ENCODE measurements at regions not wholly inside any gene's neighbourhood (a gene's known extent, or its start where the extent isn't known, plus 50 kb on each side); places are given as distances from the start of the nearest gene placed in this dataset.
"Not testable (repeated sequence)": the region's sequence is repeated elsewhere in the genome, so short reads cannot be mapped to it uniquely, and the experiment has no call there.

DNA sequence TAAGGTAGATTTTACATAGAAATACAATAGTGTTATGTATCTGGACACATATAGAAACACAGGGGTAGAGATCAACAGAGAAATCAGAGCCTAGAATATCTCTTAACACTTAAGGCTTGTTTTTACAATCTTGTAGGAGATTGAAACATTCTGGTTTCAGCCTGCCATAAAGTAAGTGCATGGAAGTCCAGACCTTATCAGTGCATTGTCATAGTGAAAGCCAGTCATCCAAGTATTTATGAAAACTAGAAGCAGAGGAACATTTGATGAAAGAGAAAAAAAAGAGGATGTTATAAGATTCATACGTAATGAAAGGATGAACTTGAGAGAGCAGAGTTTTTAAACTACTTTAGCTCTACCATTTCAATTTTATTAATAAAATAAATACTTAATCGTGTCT, 194.3 kb upstream of the TRPC7 start:
- no peaks in the 10 kb centered on the region for H3K27me3 ChIP-seq
- no peak overlapping the region for H3K4me3 ChIP-seq
- no peaks in the 10 kb centered on the region for H3K4me1 ChIP-seq
- WGBS, result 75% methylated on average over 2 of the region's 2 CpGs
- H3K36me3 ChIP-seq, result no peaks in the 10 kb centered on the region
- no peak for DNase-seq (ENCODE audit: low spot score in 2 of 2)
- H3K9me3 ChIP-seq, result no peaks in the 10 kb centered on the region
- no peak for TF ChIP-seq POLR2AphosphoS5 (IDR thresholded peaks at IDR 0.05)
- TF ChIP-seq, protein P1, sequence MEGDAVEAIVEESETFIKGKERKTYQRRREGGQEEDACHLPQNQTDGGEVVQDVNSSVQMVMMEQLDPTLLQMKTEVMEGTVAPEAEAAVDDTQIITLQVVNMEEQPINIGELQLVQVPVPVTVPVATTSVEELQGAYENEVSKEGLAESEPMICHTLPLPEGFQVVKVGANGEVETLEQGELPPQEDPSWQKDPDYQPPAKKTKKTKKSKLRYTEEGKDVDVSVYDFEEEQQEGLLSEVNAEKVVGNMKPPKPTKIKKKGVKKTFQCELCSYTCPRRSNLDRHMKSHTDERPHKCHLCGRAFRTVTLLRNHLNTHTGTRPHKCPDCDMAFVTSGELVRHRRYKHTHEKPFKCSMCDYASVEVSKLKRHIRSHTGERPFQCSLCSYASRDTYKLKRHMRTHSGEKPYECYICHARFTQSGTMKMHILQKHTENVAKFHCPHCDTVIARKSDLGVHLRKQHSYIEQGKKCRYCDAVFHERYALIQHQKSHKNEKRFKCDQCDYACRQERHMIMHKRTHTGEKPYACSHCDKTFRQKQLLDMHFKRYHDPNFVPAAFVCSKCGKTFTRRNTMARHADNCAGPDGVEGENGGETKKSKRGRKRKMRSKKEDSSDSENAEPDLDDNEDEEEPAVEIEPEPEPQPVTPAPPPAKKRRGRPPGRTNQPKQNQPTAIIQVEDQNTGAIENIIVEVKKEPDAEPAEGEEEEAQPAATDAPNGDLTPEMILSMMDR (IDR thresholded peaks at IDR 0.05), result no peak
- no peak for TF ChIP-seq EP300 (IDR thresholded peaks at IDR 0.05)
- TF ChIP-seq POLR2A (IDR thresholded peaks at IDR 0.05), result no peak
- H3K27ac ChIP-seq, result no peak overlapping the region

DNA sequence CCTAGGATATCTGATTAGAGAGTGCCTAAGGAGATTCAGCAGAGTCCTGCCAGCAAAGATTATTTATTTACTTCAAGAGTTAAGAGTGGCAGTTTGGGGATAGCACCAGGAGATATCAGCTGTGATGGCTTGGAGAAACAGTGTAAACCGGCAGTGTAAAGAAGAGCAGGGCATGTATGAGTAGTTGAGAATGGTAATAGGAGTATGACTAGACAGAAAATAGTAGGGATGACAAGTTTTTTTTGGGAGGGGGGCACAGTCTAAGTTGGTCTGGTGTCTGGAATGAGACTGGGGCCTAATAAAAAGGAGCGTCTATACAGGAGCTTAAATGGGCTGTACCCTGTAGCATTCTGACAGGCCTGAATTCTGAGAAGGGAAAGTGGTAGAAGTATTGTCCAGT, 181.8 kb upstream of the TRPC7 start:
- not testable (repeated sequence) for H3K9me3 ChIP-seq; H3K4me3 ChIP-seq; H3K27me3 ChIP-seq; DNase-seq (ENCODE audit: low spot score in 2 of 2); H3K36me3 ChIP-seq; H3K27ac ChIP-seq; H3K4me1 ChIP-seq
- 89% methylated on average over 2 of the region's 2 CpGs for WGBS

DNA sequence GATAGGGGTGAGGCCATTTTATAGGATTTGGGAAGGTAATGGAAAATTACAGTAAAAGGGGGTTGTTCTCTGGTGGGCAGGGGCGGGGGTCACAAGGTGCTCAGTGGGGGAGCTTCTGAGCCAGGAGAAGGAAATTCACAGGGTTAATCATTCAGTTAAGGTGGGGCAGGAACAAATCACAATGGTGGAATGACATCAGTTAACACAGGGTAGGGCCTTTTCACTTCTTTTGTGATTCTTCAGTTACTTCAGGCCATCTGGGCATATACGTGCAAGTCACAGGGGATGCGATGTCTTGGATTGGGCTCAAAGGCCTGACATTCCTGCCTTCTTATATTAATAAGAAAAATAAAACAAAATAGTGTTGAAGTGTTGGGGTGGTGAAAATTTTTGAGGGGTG, 181.1 kb upstream of the TRPC7 start:
- DNase-seq (ENCODE audit: low spot score in 2 of 2); H3K36me3 ChIP-seq; H3K4me1 ChIP-seq; H3K27ac ChIP-seq; H3K4me3 ChIP-seq; H3K27me3 ChIP-seq; H3K9me3 ChIP-seq: not testable (repeated sequence)
- WGBS, result 86% methylated on average over 3 of the region's 3 CpGs

DNA sequence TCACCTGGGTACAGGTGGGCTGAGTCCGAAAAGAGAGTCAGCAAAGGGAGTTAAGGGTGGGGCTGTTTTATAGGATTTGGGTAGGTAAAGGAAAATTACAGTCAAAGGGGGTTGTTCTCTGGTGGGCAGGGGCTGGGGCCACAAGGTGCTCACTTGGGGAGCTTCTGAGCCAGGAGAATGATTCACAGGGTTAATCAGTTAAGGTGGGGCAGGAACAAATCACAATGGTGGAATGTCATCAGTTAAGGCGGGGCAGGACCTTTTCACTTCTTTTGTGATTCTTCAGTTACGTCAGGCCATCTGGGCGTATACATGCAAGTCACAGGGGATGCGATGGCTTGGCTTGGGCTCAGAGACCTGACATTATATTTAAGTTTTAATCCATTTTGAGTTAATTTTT, 179.7 kb upstream of the TRPC7 start:
- not testable (repeated sequence) for H3K9me3 ChIP-seq; H3K4me3 ChIP-seq; H3K36me3 ChIP-seq; H3K4me1 ChIP-seq; DNase-seq (ENCODE audit: low spot score in 2 of 2); H3K27me3 ChIP-seq; H3K27ac ChIP-seq
- 80% methylated on average over 5 of the region's 5 CpGs for WGBS

DNA sequence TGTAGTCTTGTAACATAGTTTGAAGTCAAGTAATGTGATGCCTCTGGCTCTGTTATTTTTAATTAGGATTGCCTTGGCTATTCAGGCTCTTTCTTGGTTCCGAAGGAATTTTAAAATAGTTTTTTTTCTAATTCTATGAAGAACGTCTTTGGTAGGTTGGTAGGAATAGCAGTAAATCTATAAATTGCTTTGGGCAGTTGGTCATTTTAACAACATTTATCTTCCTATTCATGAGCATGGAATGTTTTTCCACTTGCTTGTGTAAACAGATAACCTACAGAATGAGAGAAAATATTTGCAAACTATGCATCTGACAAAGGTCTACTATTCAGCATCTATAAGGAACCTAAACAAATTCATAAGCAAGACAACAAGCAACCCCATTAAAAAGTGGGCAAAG, 173.2 kb upstream of the TRPC7 start:
- WGBS, result 84% methylated on average over 2 of the region's 2 CpGs
- Histone ChIP-seq H3K4me3 (no peak overlapping the region), H3K36me3 (no peaks in the 10 kb centered on the region), H3K27me3 (no peaks in the 10 kb centered on the region), H3K27ac (no peak overlapping the region), H3K4me1 (no peaks in the 10 kb centered on the region), H3K9me3 (no peaks in the 10 kb centered on the region)
- DNase-seq (ENCODE audit: low spot score in 2 of 2), result no peak
- no peak for TF ChIP-seq EP300 (IDR thresholded peaks at IDR 0.05)
- TF ChIP-seq, protein P1 (IDR thresholded peaks at IDR 0.05), result no peak

DNA sequence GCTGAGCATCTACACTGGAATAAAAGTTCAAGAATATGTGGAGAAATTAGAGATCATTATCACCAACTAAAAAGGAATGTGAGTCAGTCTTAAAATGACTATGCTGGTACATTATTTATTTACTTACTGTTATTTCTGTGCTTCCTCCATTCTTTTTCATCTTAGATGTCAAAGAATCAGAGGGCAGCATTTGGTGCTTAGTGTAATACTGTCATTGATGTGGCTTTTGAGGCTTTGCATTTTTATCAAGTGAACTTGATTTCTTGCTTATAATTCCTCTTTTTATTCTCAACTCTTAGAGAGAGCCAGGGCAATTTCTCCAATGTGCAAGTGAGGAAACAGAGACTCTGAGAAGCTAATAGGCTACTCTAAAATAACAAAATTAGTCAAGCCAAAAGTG, 163.7 kb upstream of the TRPC7 start:
- no peak for TF ChIP-seq POLR2AphosphoS5 (IDR thresholded peaks at IDR 0.05)
- TF ChIP-seq, protein P1 (IDR thresholded peaks at IDR 0.05), result no peak
- H3K27me3 ChIP-seq, result no peaks in the 10 kb centered on the region
- H3K4me1 ChIP-seq, result no peaks in the 10 kb centered on the region
- DNase-seq (ENCODE audit: low spot score in 2 of 2), result no peak
- H3K4me3 ChIP-seq, result no peak overlapping the region
- H3K36me3 ChIP-seq, result no peaks in the 10 kb centered on the region
- H3K27ac ChIP-seq, result no peak overlapping the region
- no peaks in the 10 kb centered on the region for H3K9me3 ChIP-seq

DNA sequence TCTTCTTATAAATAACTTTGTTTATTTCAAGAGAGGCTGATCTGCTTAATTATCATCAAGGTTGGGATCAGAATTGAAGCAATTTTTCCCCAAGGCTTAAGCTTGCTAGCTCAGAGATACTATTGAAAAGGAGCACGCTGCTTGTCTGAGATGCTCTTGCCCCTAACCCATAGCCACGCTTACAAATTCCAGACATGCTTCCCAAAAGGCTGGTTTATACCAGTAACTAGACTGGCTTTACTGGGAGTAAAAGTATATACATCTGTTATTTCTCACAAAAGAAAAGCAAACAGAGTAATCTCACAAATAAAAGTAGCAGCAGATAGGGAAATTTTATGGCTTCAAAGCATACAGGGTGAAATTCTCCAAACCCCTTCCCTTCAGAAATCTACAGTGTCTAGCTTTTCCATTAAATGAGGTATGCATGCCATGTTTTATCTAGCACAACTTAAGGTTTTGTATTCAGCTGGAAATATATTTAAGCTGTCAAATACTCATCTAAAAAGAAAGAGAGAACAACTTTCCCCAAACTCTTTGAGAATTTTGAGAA, 163.2 kb upstream of the TRPC7 start:
- no peaks in the 10 kb centered on the region for H3K27me3 ChIP-seq
- TF ChIP-seq, protein P1 (IDR thresholded peaks at IDR 0.05), result no peak
- TF ChIP-seq POLR2A (IDR thresholded peaks at IDR 0.05) (no peak), POLR2AphosphoS5 (IDR thresholded peaks at IDR 0.05) (no peak)
- no peak for DNase-seq (ENCODE audit: low spot score in 2 of 2)
- no peaks in the 10 kb centered on the region for H3K36me3 ChIP-seq
- H3K4me1 ChIP-seq, result no peaks in the 10 kb centered on the region
- H3K4me3 ChIP-seq, result no peak overlapping the region
- WGBS, result 84% methylated on average over 2 of the region's 2 CpGs
- H3K9me3 ChIP-seq, result no peaks in the 10 kb centered on the region
- H3K27ac ChIP-seq, result no peak overlapping the region
